Astrocyte (in vitro differentiated cells and primary cell): ENCODE measurements at regions not wholly inside any gene's neighbourhood (a gene's known extent, or its start where the extent isn't known, plus 50 kb on each side); places are given as distances from the start of the nearest gene placed in this dataset.

Experiments
- DNase-seq: peaks from one replicate; pipeline ENCODE4 v3.0.0-alpha.2; 2010; ENCODE audit warnings: low read depth
- FAIRE-seq: peaks from 2 replicates; lab custom pipeline; 2011; peaks lifted over from hg19 to GRCh38; lab: Jason Lieb, UNC
- H2AFZ ChIP-seq: 2 replicates; pipeline ENCODE4 v1.6.0; 2012; ENCODE audit warnings: low read depth, low read length, inconsistent platforms
- H3K27ac ChIP-seq: 2 replicates; pipeline ENCODE4 v1.5.1; 2011; ENCODE audit warnings: low read depth, low read length, inconsistent platforms
- H3K27me3 ChIP-seq: 2 replicates; pipeline ENCODE4 v1.6.0; 2011; ENCODE audit warnings: low read length, inconsistent platforms; ENCODE audit not compliant: insufficient read depth
- H3K36me3 ChIP-seq: 2 replicates; pipeline ENCODE4 v1.5.1; 2011; ENCODE audit warnings: low read length, inconsistent platforms; ENCODE audit not compliant: insufficient read depth
- H3K4me1 ChIP-seq: 2 replicates; pipeline ENCODE4 v1.5.1; 2011; ENCODE audit warnings: low read length, inconsistent platforms; ENCODE audit not compliant: insufficient read depth
- H3K4me2 ChIP-seq: 2 replicates; pipeline ENCODE4 v1.6.0; 2012; ENCODE audit warnings: low read length, inconsistent platforms
- H3K4me3 ChIP-seq: 2 replicates; pipeline ENCODE4 v1.5.1; 2011; ENCODE audit warnings: low read depth, mild to moderate bottlenecking, low read length, inconsistent platforms; ENCODE audit not compliant: insufficient read depth
- H3K79me2 ChIP-seq: 2 replicates; pipeline ENCODE4 v1.6.0; 2012; ENCODE audit warnings: mild to moderate bottlenecking, low read length, inconsistent platforms; ENCODE audit not compliant: insufficient read depth
- H3K9ac ChIP-seq: 2 replicates; pipeline ENCODE4 v1.6.0; 2012; ENCODE audit warnings: mild to moderate bottlenecking, low read length, inconsistent platforms
- H3K9me3 ChIP-seq: 2 replicates; pipeline ENCODE4 v1.5.1; 2012; ENCODE audit warnings: low read depth, mild to moderate bottlenecking, low read length, inconsistent platforms; ENCODE audit not compliant: insufficient read depth
- H4K20me1 ChIP-seq: 2 replicates; pipeline ENCODE4 v1.6.0; 2012; ENCODE audit warnings: low read length, inconsistent platforms; ENCODE audit not compliant: insufficient read depth
- H3K27ac Mint-ChIP-seq: one replicate; pipeline ENCODE4 v1.8.0; 2021; ENCODE audit warnings: mild to moderate bottlenecking, mixed read lengths; ENCODE audit not compliant: unreplicated experiment
- H3K27me3 Mint-ChIP-seq: one replicate; pipeline ENCODE4 v1.8.0; 2021; ENCODE audit warnings: low read depth, mixed read lengths; ENCODE audit not compliant: unreplicated experiment
- H3K36me3 Mint-ChIP-seq: one replicate; pipeline ENCODE4 v1.8.0; 2021; ENCODE audit warnings: low read depth, mixed read lengths; ENCODE audit not compliant: unreplicated experiment
- H3K4me1 Mint-ChIP-seq: one replicate; pipeline ENCODE4 v1.8.0; 2021; ENCODE audit warnings: low read depth, mixed read lengths; ENCODE audit not compliant: unreplicated experiment
- H3K4me3 Mint-ChIP-seq: one replicate; pipeline ENCODE4 v1.8.0; 2021; ENCODE audit warnings: mild to moderate bottlenecking, moderate library complexity, mixed read lengths; ENCODE audit not compliant: unreplicated experiment
- H3K9me3 Mint-ChIP-seq: one replicate; pipeline ENCODE4 v1.8.0; 2021; ENCODE audit warnings: mild to moderate bottlenecking, mixed read lengths; ENCODE audit not compliant: unreplicated experiment
- EZH2 ChIP-seq: IDR thresholded peaks from 2 replicates; pipeline ENCODE4 v1.6.1; 2012; ENCODE audit warnings: mild to moderate bottlenecking, low read length, inconsistent platforms; ENCODE audit not compliant: insufficient read depth
- TF ChIP-seq, protein P1 (sequence below): IDR thresholded peaks from 2 replicates; pipeline ENCODE4 v1.5.1; 2011; ENCODE audit warnings: low read depth, mild to moderate bottlenecking, inconsistent platforms, low read length, moderate library complexity; ENCODE audit not compliant: insufficient read depth

DNA sequence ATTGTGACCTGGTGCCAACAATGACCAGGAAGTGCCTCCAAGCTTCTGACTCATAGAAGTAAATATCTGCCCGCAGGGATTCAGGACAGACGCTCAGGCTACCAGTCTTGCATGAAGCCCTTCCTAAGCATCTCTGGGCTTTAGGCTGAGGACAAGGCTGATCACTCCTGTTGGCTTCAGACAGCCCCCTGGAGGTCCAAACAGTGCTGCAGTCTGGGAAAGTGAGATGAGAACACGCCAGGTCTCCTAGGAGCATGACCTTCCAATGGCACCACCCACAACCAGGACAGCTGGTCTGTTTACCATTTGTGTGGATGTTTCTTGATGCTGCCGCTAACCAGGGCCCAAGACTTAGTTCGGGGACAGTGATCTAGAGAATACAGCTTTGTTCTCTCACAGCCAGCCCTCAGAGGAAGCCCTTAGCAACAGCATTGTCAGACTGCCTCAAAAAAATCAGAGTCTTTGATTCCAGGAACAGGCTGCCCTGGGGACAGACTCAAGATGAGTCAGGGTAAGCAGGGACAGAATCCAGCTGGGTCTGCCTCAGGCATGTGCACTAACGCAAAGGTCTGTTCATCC lies 111.2 kb downstream of the ZNF280B start:
- H4K20me1 ChIP-seq = no peaks in the 10 kb centered on the region
- H3K4me3 ChIP-seq = no peak overlapping the region
- no peaks in the 10 kb centered on the region for H3K79me2 ChIP-seq
- DNase-seq (peak; percentile 16), FAIRE-seq (no peak)
- no peak overlapping the region for H3K4me2 ChIP-seq
- peaks cover 62% of the 10 kb centered on the region for H3K27me3 Mint-ChIP-seq
- H3K27ac ChIP-seq = no peak overlapping the region
- no peaks in the 10 kb centered on the region for H3K4me1 ChIP-seq
- TF ChIP-seq, protein P1, sequence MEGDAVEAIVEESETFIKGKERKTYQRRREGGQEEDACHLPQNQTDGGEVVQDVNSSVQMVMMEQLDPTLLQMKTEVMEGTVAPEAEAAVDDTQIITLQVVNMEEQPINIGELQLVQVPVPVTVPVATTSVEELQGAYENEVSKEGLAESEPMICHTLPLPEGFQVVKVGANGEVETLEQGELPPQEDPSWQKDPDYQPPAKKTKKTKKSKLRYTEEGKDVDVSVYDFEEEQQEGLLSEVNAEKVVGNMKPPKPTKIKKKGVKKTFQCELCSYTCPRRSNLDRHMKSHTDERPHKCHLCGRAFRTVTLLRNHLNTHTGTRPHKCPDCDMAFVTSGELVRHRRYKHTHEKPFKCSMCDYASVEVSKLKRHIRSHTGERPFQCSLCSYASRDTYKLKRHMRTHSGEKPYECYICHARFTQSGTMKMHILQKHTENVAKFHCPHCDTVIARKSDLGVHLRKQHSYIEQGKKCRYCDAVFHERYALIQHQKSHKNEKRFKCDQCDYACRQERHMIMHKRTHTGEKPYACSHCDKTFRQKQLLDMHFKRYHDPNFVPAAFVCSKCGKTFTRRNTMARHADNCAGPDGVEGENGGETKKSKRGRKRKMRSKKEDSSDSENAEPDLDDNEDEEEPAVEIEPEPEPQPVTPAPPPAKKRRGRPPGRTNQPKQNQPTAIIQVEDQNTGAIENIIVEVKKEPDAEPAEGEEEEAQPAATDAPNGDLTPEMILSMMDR = no peak
- TF ChIP-seq EZH2 = no peak
- H2AFZ ChIP-seq = peak overlapping the region; percentile 18
- H3K9ac ChIP-seq = no peak overlapping the region
- no peaks in the 10 kb centered on the region for H3K9me3 ChIP-seq
- no peak overlapping the region for H3K27ac Mint-ChIP-seq
- H3K4me1 Mint-ChIP-seq = peaks cover 8% of the 10 kb centered on the region
- H3K36me3 ChIP-seq = no peaks in the 10 kb centered on the region
- no peak overlapping the region for H3K4me3 Mint-ChIP-seq
- peaks cover 2% of the 10 kb centered on the region for H3K36me3 Mint-ChIP-seq
- H3K27me3 ChIP-seq = no peaks in the 10 kb centered on the region
- peaks cover 4% of the 10 kb centered on the region for H3K9me3 Mint-ChIP-seq

DNA sequence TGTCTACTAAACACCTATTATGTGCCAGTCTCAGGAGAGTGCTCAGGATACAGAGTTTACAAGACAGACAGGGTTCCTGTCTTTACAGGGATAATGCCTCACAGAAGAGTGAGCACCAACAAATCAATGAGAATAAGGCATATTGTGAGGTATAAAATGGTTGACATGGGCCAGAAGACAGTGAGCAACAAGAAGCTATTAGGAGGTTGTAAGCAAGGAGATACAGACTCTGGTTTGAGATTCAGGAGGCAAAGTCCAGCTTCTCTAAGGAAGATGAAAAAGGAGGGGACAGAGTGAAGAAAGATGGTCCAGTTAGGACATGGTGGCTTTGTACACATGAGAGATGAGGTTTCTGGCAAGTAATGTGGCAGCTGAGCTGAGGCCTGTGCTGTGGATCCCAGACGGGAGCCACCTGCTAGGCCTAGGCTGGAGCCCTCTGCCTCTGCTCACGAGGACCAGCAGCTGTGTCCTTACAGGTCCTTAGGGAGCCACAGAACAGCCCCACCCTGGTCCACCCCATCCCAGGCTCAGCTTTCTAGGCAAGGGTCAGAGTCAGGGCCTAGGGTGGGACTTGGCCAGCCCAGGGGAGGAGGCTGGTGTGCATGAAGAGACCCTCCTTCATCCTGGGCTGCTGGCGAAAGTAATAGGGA lies 110.5 kb downstream of the ZNF280B start:
- no peaks in the 10 kb centered on the region for H3K79me2 ChIP-seq
- H3K27ac Mint-ChIP-seq = no peak overlapping the region
- H3K36me3 ChIP-seq = no peaks in the 10 kb centered on the region
- no peak overlapping the region for H3K9ac ChIP-seq
- no peak overlapping the region for H3K27ac ChIP-seq
- FAIRE-seq = no peak
- no peak for DNase-seq
- no peaks in the 10 kb centered on the region for H3K9me3 ChIP-seq
- no peak overlapping the region for H2AFZ ChIP-seq
- no peak overlapping the region for H3K4me3 ChIP-seq
- no peaks in the 10 kb centered on the region for H3K4me1 ChIP-seq
- H3K4me3 Mint-ChIP-seq = no peak overlapping the region
- no peaks in the 10 kb centered on the region for H4K20me1 ChIP-seq
- H3K36me3 Mint-ChIP-seq = peaks cover 2% of the 10 kb centered on the region
- H3K27me3 ChIP-seq = no peaks in the 10 kb centered on the region
- H3K4me1 Mint-ChIP-seq = peaks cover 8% of the 10 kb centered on the region
- peaks cover 63% of the 10 kb centered on the region for H3K27me3 Mint-ChIP-seq
- TF ChIP-seq, protein P1 = no peak
- TF ChIP-seq EZH2 = no peak
- peaks cover 2% of the 10 kb centered on the region for H3K9me3 Mint-ChIP-seq
- H3K4me2 ChIP-seq = no peak overlapping the region

DNA sequence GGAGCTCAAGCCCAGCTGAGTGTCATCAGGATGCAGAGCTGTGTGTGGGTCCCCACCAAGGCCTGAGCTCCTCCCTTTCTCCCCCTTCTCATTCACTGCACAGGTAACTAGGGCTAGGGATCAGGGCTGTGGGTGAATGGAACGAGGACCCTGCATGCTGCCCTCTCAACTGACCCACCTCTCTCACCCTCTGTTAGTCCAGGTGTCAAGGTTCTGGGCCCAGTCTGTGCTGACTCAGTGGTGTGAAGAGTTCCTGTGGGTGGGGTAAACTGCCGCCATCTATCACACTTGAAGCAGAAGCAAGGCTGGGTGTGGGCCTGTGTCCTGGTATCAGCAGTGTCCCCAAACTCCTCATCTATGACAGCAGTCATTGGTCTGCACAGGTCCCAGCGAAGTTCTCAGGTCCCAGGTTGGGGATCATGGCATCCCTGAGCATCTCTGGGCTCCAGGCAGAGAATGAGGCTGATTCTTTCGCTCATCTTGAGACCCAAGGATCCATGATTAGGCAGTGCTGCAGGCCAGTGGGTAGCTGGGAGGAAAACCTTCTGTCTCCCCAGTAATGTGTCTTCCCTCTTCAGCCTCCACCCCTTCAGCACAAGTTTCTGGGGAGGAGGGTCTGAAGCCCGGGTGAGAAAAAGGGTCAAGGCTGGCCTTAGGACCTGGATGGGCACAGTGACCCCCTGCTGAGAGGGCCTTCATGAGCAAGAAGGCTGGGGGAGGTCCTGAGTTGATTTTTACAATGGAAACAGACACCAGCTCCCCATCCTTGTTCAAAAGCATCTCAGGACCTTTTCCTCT lies 109.8 kb downstream of the ZNF280B start:
- H3K27ac ChIP-seq = no peak overlapping the region
- Mint-ChIP-seq H3K4me3 (no peak overlapping the region), H3K4me1 (peaks cover 8% of the 10 kb centered on the region), H3K36me3 (peaks cover 2% of the 10 kb centered on the region), H3K9me3 (peaks cover 2% of the 10 kb centered on the region), H3K27ac (no peak overlapping the region), H3K27me3 (peaks cover 70% of the 10 kb centered on the region)
- H3K4me2 ChIP-seq = no peak overlapping the region
- H3K36me3 ChIP-seq = no peaks in the 10 kb centered on the region
- FAIRE-seq = no peak
- no peak overlapping the region for H3K9ac ChIP-seq
- no peak overlapping the region for H3K4me3 ChIP-seq
- TF ChIP-seq, protein P1 = no peak
- no peak for TF ChIP-seq EZH2
- H3K79me2 ChIP-seq = no peaks in the 10 kb centered on the region
- DNase-seq = no peak
- H3K4me1 ChIP-seq = no peaks in the 10 kb centered on the region
- no peaks in the 10 kb centered on the region for H3K9me3 ChIP-seq
- H4K20me1 ChIP-seq = no peaks in the 10 kb centered on the region
- no peak overlapping the region for H2AFZ ChIP-seq
- H3K27me3 ChIP-seq = no peaks in the 10 kb centered on the region
